GM21423 (cell line): ENCODE measurements at regions not wholly inside any gene's neighbourhood (a gene's known extent, or its start where the extent isn't known, plus 50 kb on each side); places are given as distances from the start of the nearest gene placed in this dataset.

Source experiments
- ATAC-seq: cut with Tn5 transposase; IDR thresholded peaks from one replicate; pipeline ENCODE4 v1.9.1; 2021; ENCODE audit warnings: mild to moderate bottlenecking, moderate library complexity; ENCODE audit not compliant: unreplicated experiment

GRCh38 chr9:88753691-88754367, 218.9 kb downstream of the NXNL2 start:
- ATAC-seq: no peak

- ATAC-seq: no peak
Measured at GRCh38 chr9:88754452-88754851, 219.5 kb downstream of the NXNL2 start.

- no peak for ATAC-seq
Measured at GRCh38 chr9:88754886-88755285, 219.9 kb downstream of the NXNL2 start.

GRCh38 chr9:88757406-88758010, 222.5 kb downstream of the NXNL2 start:
- ATAC-seq: no peak

GRCh38 chr9:88759364-88759763, 224.4 kb downstream of the NXNL2 start:
- ATAC-seq: no peak

GRCh38 chr9:88766778-88767503, 224.3 kb upstream of the S1PR3 start:
- no peak for ATAC-seq

- no peak for ATAC-seq
Measured at GRCh38 chr9:88767504-88767790, 223.8 kb upstream of the S1PR3 start.

GRCh38 chr9:88772575-88772974, 218.7 kb upstream of the S1PR3 start:
- ATAC-seq: no peak

GRCh38 chr9:88773126-88773525, 218.1 kb upstream of the S1PR3 start:
- ATAC-seq: no peak

- ATAC-seq: no peak
Measured at GRCh38 chr9:88773627-88774244, 217.5 kb upstream of the S1PR3 start.

- ATAC-seq: no peak
Measured at GRCh38 chr9:88775037-88775471, 216.2 kb upstream of the S1PR3 start.

GRCh38 chr9:88775559-88775958, 215.7 kb upstream of the S1PR3 start:
- no peak for ATAC-seq

GRCh38 chr9:88775966-88776365, 215.3 kb upstream of the S1PR3 start:
- no peak for ATAC-seq

- no peak for ATAC-seq
Measured at GRCh38 chr9:88776717-88777497, 214.4 kb upstream of the S1PR3 start.

- no peak for ATAC-seq
Measured at GRCh38 chr9:88777498-88778312, 213.6 kb upstream of the S1PR3 start.

GRCh38 chr9:88781628-88782391, 209.5 kb upstream of the S1PR3 start:
- ATAC-seq: no peak

GRCh38 chr9:88782931-88783710, 208.1 kb upstream of the S1PR3 start:
- no peak for ATAC-seq

- no peak for ATAC-seq
Measured at GRCh38 chr9:88783711-88784083, 207.6 kb upstream of the S1PR3 start.

GRCh38 chr9:88784960-88785359, 206.3 kb upstream of the S1PR3 start:
- ATAC-seq: no peak
